Common myeloid progenitor, CD34-positive (primary cell): ENCODE measurements at regions not wholly inside any gene's neighbourhood (a gene's known extent, or its start where the extent isn't known, plus 50 kb on each side); places are given as distances from the start of the nearest gene placed in this dataset.

Experiments used
- CTCF ChIA-PET: fragments of 350-600 bp; sonication (Branson Sonifier 250); formaldehyde crosslinking; loops from one replicate; lab custom pipeline; 2021; ENCODE audit warnings: antibody characterized with exemption; lab: Charles Lee
- POLR2A ChIA-PET: fragments of 350-600 bp; sonication (Branson Sonifier 250); formaldehyde crosslinking; loops from one replicate; lab custom pipeline; 2021; ENCODE audit warnings: antibody characterized with exemption; lab: Charles Lee
- DNase-seq, 3 donors: peaks; one replicate each; pipeline versions ENCODE4 v3.0.0 to v3.0.0-alpha.2; 2013
- H3K27ac ChIP-seq, 2 experiments: 1 replicate in 1 of 2; 2 replicates in 1 of 2; pipeline ENCODE4 v1.7.0; 2013; ENCODE audit warnings: inconsistent platforms in 2 of 2, low read length in 2 of 2, mild to moderate bottlenecking in 2 of 2, low read depth in 1 of 2, moderate library complexity in 1 of 2; ENCODE audit not compliant: severe bottlenecking in 2 of 2, insufficient read depth in 1 of 2, poor library complexity in 1 of 2
- H3K27me3 ChIP-seq, 5 experiments: replicated peaks in 2 of 5; 1 replicate in 3 of 5; 2 replicates in 2 of 5; pipeline versions ENCODE4 v1.6.1 to v1.7.0; 2013; ENCODE audit warnings: low read length in 4 of 5, mild to moderate bottlenecking in 2 of 5, moderate library complexity in 2 of 5, inconsistent platforms in 1 of 5; ENCODE audit not compliant: insufficient read depth in 5 of 5, control insufficient read depth in 4 of 5
- H3K36me3 ChIP-seq, 4 experiments: 1 replicate in 2 of 4; 2 replicates in 2 of 4; pipeline versions ENCODE4 v1.6.1 to v1.7.0; 2013; ENCODE audit warnings: low read length in 3 of 4, control low read depth in 1 of 4, mild to moderate bottlenecking in 1 of 4; ENCODE audit not compliant: control insufficient read depth in 4 of 4, insufficient read depth in 4 of 4
- H3K4me1 ChIP-seq, 4 experiments: 1 replicate in 3 of 4; 2 replicates in 1 of 4; pipeline versions ENCODE4 v1.6.1 to v1.7.1; 2013; ENCODE audit warnings: low read length in 3 of 4, mild to moderate bottlenecking in 3 of 4, control low read depth in 1 of 4, inconsistent platforms in 1 of 4, moderate library complexity in 1 of 4; ENCODE audit not compliant: control insufficient read depth in 4 of 4, insufficient read depth in 4 of 4; ENCODE audit errors: control extremely low read depth in 1 of 4
- H3K4me3 ChIP-seq, 7 experiments: 1 replicate in 4 of 7; 2 replicates in 3 of 7; pipeline versions ENCODE4 v1.5.1 to v1.7.0; 2013; ENCODE audit warnings: mild to moderate bottlenecking in 7 of 7, low read length in 6 of 7, moderate library complexity in 6 of 7, inconsistent platforms in 2 of 7, low read depth in 2 of 7, control low read depth in 1 of 7; ENCODE audit not compliant: insufficient read depth in 4 of 7, control insufficient read depth in 1 of 7; ENCODE audit errors: extremely low read depth in 1 of 7
- H3K9me3 ChIP-seq, 5 experiments: 1 replicate in 4 of 5; 2 replicates in 1 of 5; pipeline versions ENCODE4 v1.6.1 to v1.7.1; 2013; ENCODE audit warnings: low read length in 4 of 5, mild to moderate bottlenecking in 2 of 5, inconsistent platforms in 1 of 5, low read depth in 1 of 5, moderate library complexity in 1 of 5; ENCODE audit not compliant: control insufficient read depth in 4 of 5, insufficient read depth in 2 of 5; ENCODE audit errors: control extremely low read depth in 1 of 5
- WGBS: methylation state at CpG from one replicate; pipeline ENCODE4 v1.1.5; 2013; ENCODE audit not compliant: insufficient coverage; 5-methylcytosine and 5-hydroxymethylcytosine counted together

GRCh38 chr1:81238129-81238528 lies 562.6 kb upstream of the ADGRL2 start:
- ChIA-PET CTCF (no interaction called here), POLR2A (no interaction called here)
- no peak overlapping the region for H3K27ac ChIP-seq
- DNase-seq, result no peak
- peaks cover 0 to 13% (median 4%) of the 10 kb centered on the region in 4 experiments for H3K4me1 ChIP-seq
- WGBS, result no CpG with 5 or more reads among the region's 3 CpGs
- no peaks in the 10 kb centered on the region for H3K9me3 ChIP-seq
- no peaks in the 10 kb centered on the region for H3K36me3 ChIP-seq
- H3K27me3 ChIP-seq, result no peaks in the 10 kb centered on the region
- peak overlapping the region in 2 of 7 experiments; percentile 4 to 59 for H3K4me3 ChIP-seq

- Histone ChIP-seq H3K27me3 (no peaks in the 10 kb centered on the region), H3K9me3 (no peaks in the 10 kb centered on the region), H3K4me3 (peak overlapping the region in 2 of 7 experiments; percentile 4 to 59), H3K27ac (no peak overlapping the region), H3K36me3 (no peaks in the 10 kb centered on the region), H3K4me1 (peaks cover 3 to 16% (median 7%) of the 10 kb centered on the region in 4 experiments)
- WGBS, result 80% methylated on average over 6 of the region's 8 CpGs
- ChIA-PET POLR2A (no interaction called here), CTCF (no interaction called here)
- peak in 1 of 3 donors; percentile 35 for DNase-seq
Measured at GRCh38 chr1:81237473-81238089, 563.2 kb upstream of the ADGRL2 start.

GRCh38 chr1:81234237-81234636 lies 566.5 kb upstream of the ADGRL2 start:
- Histone ChIP-seq H3K36me3 (no peaks in the 10 kb centered on the region), H3K27me3 (no peaks in the 10 kb centered on the region), H3K4me3 (no peak overlapping the region), H3K27ac (no peak overlapping the region), H3K4me1 (peaks cover 4 to 27% (median 18%) of the 10 kb centered on the region in 4 experiments), H3K9me3 (no peaks in the 10 kb centered on the region)
- ChIA-PET POLR2A (no interaction called here), CTCF (no interaction called here)
- 94% methylated on average over 2 of the region's 3 CpGs for WGBS
- DNase-seq, result no peak

- Histone ChIP-seq H3K27me3 (no peaks in the 10 kb centered on the region), H3K4me1 (peaks cover 4 to 24% (median 17%) of the 10 kb centered on the region in 4 experiments), H3K27ac (no peak overlapping the region), H3K36me3 (no peaks in the 10 kb centered on the region), H3K9me3 (no peaks in the 10 kb centered on the region), H3K4me3 (no peak overlapping the region)
- DNase-seq, result no peak
- ChIA-PET CTCF (no interaction called here), POLR2A (no interaction called here)
- no CpG with 5 or more reads among the region's 1 CpG for WGBS
Measured at GRCh38 chr1:81233591-81233990, 567.1 kb upstream of the ADGRL2 start.

- peak in 1 of 3 donors; percentile 15 for DNase-seq
- no peak overlapping the region for H3K27ac ChIP-seq
- no peaks in the 10 kb centered on the region for H3K9me3 ChIP-seq
- CTCF ChIA-PET, result no interaction called here
- peaks cover 4 to 19% (median 13%) of the 10 kb centered on the region in 4 experiments for H3K4me1 ChIP-seq
- H3K4me3 ChIP-seq, result no peak overlapping the region
- H3K27me3 ChIP-seq, result no peaks in the 10 kb centered on the region
- 46% methylated on average over 4 of the region's 5 CpGs for WGBS
- H3K36me3 ChIP-seq, result no peaks in the 10 kb centered on the region
- POLR2A ChIA-PET, result interaction anchor here (0.6 to 0.7 kb wide), 2 partner anchors 108 to 384 kb away, joined by 3 read pairs; no protein-coding TSS in a partner anchor
Measured at GRCh38 chr1:81232420-81232819, 568.3 kb upstream of the ADGRL2 start.

GRCh38 chr1:81231729-81232038 lies 569.0 kb upstream of the ADGRL2 start:
- Histone ChIP-seq H3K9me3 (no peaks in the 10 kb centered on the region), H3K4me3 (no peak overlapping the region), H3K4me1 (peaks cover 4 to 19% (median 11%) of the 10 kb centered on the region in 4 experiments), H3K27me3 (no peaks in the 10 kb centered on the region), H3K36me3 (no peaks in the 10 kb centered on the region), H3K27ac (no peak overlapping the region)
- WGBS, result no CpG with 5 or more reads among the region's 1 CpG
- no peak for DNase-seq
- ChIA-PET CTCF (no interaction called here), POLR2A (interaction anchor here (0.7 kb wide), 1 partner anchor 385 kb away, joined by 3 read pairs; no protein-coding TSS in a partner anchor)

- POLR2A ChIA-PET, result no interaction called here
- no peak overlapping the region for H3K27ac ChIP-seq
- peaks cover 4 to 19% (median 11%) of the 10 kb centered on the region in 4 experiments for H3K4me1 ChIP-seq
- 84% methylated on average over 2 of the region's 6 CpGs for WGBS
- no peak overlapping the region for H3K4me3 ChIP-seq
- no peaks in the 10 kb centered on the region for H3K27me3 ChIP-seq
- CTCF ChIA-PET, result no interaction called here
- DNase-seq, result no peak
- no peaks in the 10 kb centered on the region for H3K9me3 ChIP-seq
- H3K36me3 ChIP-seq, result no peaks in the 10 kb centered on the region
Measured at GRCh38 chr1:81230983-81231728, 569.6 kb upstream of the ADGRL2 start.
